WTC11 (cell line): ENCODE measurements at regions not wholly inside any gene's neighbourhood (a gene's known extent, or its start where the extent isn't known, plus 50 kb on each side); places are given as distances from the start of the nearest gene placed in this dataset.

ENCODE experiments used
- ATAC-seq: fragments of 200-7000 bp; cut with Tn5 transposase; 2 replicates; pipeline ENCODE4 v1.10.0; 2021; ENCODE audit warnings: mild to moderate bottlenecking, moderate library complexity
- CTCF ChIA-PET: fragments of 300-600 bp; sonication (Branson Sonifier 250); formaldehyde crosslinking; loops from one replicate; lab custom pipeline; 2021; ENCODE audit warnings: antibody characterized with exemption; lab: Charles Lee
- POLR2A ChIA-PET: fragments of 350-600 bp; sonication (Branson Sonifier 250); formaldehyde crosslinking; loops from one replicate; lab custom pipeline; 2021; ENCODE audit warnings: antibody characterized with exemption; lab: Charles Lee
- DNase-seq: peaks from one replicate; pipeline ENCODE4 v3.0.0; 2021; ENCODE audit warnings: low spot score
- H3K27ac Mint-ChIP-seq: 2 replicates; pipeline ENCODE4 v1.8.0; 2021; ENCODE audit warnings: mixed read lengths
- H3K27me3 Mint-ChIP-seq: 2 replicates; pipeline ENCODE4 v1.8.0; 2021; ENCODE audit warnings: low read depth, mild to moderate bottlenecking, moderate library complexity, mixed read lengths
- H3K36me3 Mint-ChIP-seq: 2 replicates; pipeline ENCODE4 v1.8.0; 2021; ENCODE audit warnings: mixed read lengths
- H3K4me1 Mint-ChIP-seq: 2 replicates; pipeline ENCODE4 v1.8.0; 2022; ENCODE audit warnings: mixed read lengths
- H3K4me3 Mint-ChIP-seq: 2 replicates; pipeline ENCODE4 v1.8.0; 2021; ENCODE audit warnings: mild to moderate bottlenecking, moderate library complexity, mixed read lengths
- H3K9me3 Mint-ChIP-seq: 2 replicates; pipeline ENCODE4 v1.8.0; 2021; ENCODE audit warnings: mixed read lengths
- ATF1 ChIP-seq: sonication (generic); formaldehyde crosslinking; IDR thresholded peaks from 2 replicates; pipeline ENCODE4 v1.8.1; 2023; ENCODE audit warnings: mild to moderate bottlenecking, moderate library complexity, missing genetic modification reagents
- ETV6 ChIP-seq: sonication (generic); formaldehyde crosslinking; IDR thresholded peaks from 2 replicates; pipeline ENCODE4 v1.8.1; 2022; ENCODE audit warnings: mild to moderate bottlenecking, missing genetic modification reagents
- MLX ChIP-seq: sonication (generic); formaldehyde crosslinking; IDR thresholded peaks from 2 replicates; pipeline ENCODE4 v1.8.1; 2023; ENCODE audit warnings: mild to moderate bottlenecking, missing genetic modification reagents, moderate library complexity
- MXD4 ChIP-seq: fragments of 250-450 bp; sonication (Bioruptor Pico); IDR thresholded peaks from 2 replicates; pipeline ENCODE4 v1.8.0; 2021; ENCODE audit warnings: mild to moderate bottlenecking, moderate library complexity, borderline replicate concordance
- MYBL2 ChIP-seq: sonication (generic); formaldehyde crosslinking; IDR thresholded peaks from 2 replicates; pipeline ENCODE4 v1.8.1; 2023; ENCODE audit warnings: mild to moderate bottlenecking, moderate library complexity, missing genetic modification reagents
- NFATC4 ChIP-seq: fragments of 250-450 bp; sonication (Bioruptor Pico); IDR thresholded peaks from 2 replicates; pipeline ENCODE4 v1.9.0; 2021; ENCODE audit warnings: mild to moderate bottlenecking
- NFE2L1 ChIP-seq: sonication (generic); formaldehyde crosslinking; IDR thresholded peaks from 2 replicates; pipeline ENCODE4 v1.8.1; 2023; ENCODE audit warnings: missing genetic modification reagents
- NR1H2 ChIP-seq: sonication (generic); formaldehyde crosslinking; IDR thresholded peaks from 2 replicates; pipeline ENCODE4 v1.9.0; 2021; ENCODE audit warnings: mild to moderate bottlenecking, moderate library complexity, missing genetic modification reagents
- RELA ChIP-seq: sonication (generic); formaldehyde crosslinking; IDR thresholded peaks from 2 replicates; pipeline ENCODE4 v1.8.1; 2022; ENCODE audit warnings: missing genetic modification reagents, mild to moderate bottlenecking, borderline replicate concordance
- SMAD4 ChIP-seq: sonication (generic); formaldehyde crosslinking; IDR thresholded peaks from 2 replicates; pipeline ENCODE4 v1.8.0; 2022; ENCODE audit warnings: mild to moderate bottlenecking, missing genetic modification reagents
- TEAD1 ChIP-seq: sonication (generic); formaldehyde crosslinking; IDR thresholded peaks from 2 replicates; pipeline ENCODE4 v1.8.0; 2022; ENCODE audit warnings: mild to moderate bottlenecking, missing genetic modification reagents
- TEAD4 ChIP-seq: sonication (generic); formaldehyde crosslinking; IDR thresholded peaks from 2 replicates; pipeline ENCODE4 v1.8.0; 2022; ENCODE audit warnings: mild to moderate bottlenecking, missing genetic modification reagents
- ZBTB21 ChIP-seq: sonication (generic); formaldehyde crosslinking; IDR thresholded peaks from 2 replicates; pipeline ENCODE4 v1.8.1; 2023; ENCODE audit warnings: mild to moderate bottlenecking, missing genetic modification reagents, borderline replicate concordance
- ZBTB43 ChIP-seq: sonication (generic); formaldehyde crosslinking; IDR thresholded peaks from 2 replicates; pipeline ENCODE4 v1.8.1; 2023; ENCODE audit warnings: mild to moderate bottlenecking, missing genetic modification reagents
- ZNF263 ChIP-seq: sonication (generic); formaldehyde crosslinking; IDR thresholded peaks from 2 replicates; pipeline ENCODE4 v1.8.1; 2022; ENCODE audit warnings: low read depth, mild to moderate bottlenecking, moderate library complexity, missing genetic modification reagents
- ZNF423 ChIP-seq: fragments of 250-450 bp; sonication (Bioruptor Pico); IDR thresholded peaks from 2 replicates; pipeline ENCODE4 v2.1.2; 2022; ENCODE audit warnings: mild to moderate bottlenecking, moderate library complexity
- ZNF532 ChIP-seq: fragments of 250-450 bp; sonication (Bioruptor Pico); IDR thresholded peaks from 2 replicates; pipeline ENCODE4 v1.9.0; 2021; ENCODE audit warnings: mild to moderate bottlenecking, borderline replicate concordance
- TF ChIP-seq, protein P1 (sequence below): sonication (generic); formaldehyde crosslinking; IDR thresholded peaks from 2 replicates; pipeline ENCODE4 v1.8.1; 2022; ENCODE audit warnings: low read depth, missing genetic modification reagents, borderline replicate concordance
- TF ChIP-seq, protein P2 (sequence below): sonication (generic); formaldehyde crosslinking; IDR thresholded peaks from 2 replicates; pipeline ENCODE4 v1.8.1; 2023; ENCODE audit warnings: mild to moderate bottlenecking, missing genetic modification reagents, moderate library complexity
- TF ChIP-seq, protein P3 (sequence below): sonication (generic); formaldehyde crosslinking; IDR thresholded peaks from 2 replicates; pipeline ENCODE4 v1.8.0; 2022; ENCODE audit warnings: mild to moderate bottlenecking, missing genetic modification reagents
- TF ChIP-seq, protein P4 (sequence below): sonication (generic); formaldehyde crosslinking; IDR thresholded peaks from 2 replicates; pipeline ENCODE4 v1.8.0; 2022; ENCODE audit warnings: mild to moderate bottlenecking, missing genetic modification reagents

GRCh38 chr7:25369786-25370185, 141.5 kb upstream of the NPVF start:
- ChIA-PET CTCF (interaction anchor here (2.0 kb wide), 1 partner anchor 110 kb away, joined by 6 read pairs; no protein-coding TSS in a partner anchor), POLR2A (no interaction called here)
- DNase-seq, result no peak
- H3K27ac Mint-ChIP-seq, result no peak overlapping the region
- peaks cover 7% of the 10 kb centered on the region for H3K27me3 Mint-ChIP-seq
- H3K36me3 Mint-ChIP-seq, result peaks cover 12% of the 10 kb centered on the region
- ATAC-seq, result no peak
- peaks cover 28% of the 10 kb centered on the region for H3K9me3 Mint-ChIP-seq
- no peaks in the 10 kb centered on the region for H3K4me1 Mint-ChIP-seq
- no peak for TF ChIP-seq NR1H2
- TF ChIP-seq ETV6 (CRISPR knock-in tag), result no peak
- TF ChIP-seq RELA, result no peak
- TF ChIP-seq NFE2L1 (CRISPR knock-in tag), result no peak
- TF ChIP-seq MXD4 (CRISPR knock-in tag), result no peak
- no peak for TF ChIP-seq ZNF423
- no peak for TF ChIP-seq ZNF263 (CRISPR knock-in tag)
- TF ChIP-seq, protein P1, sequence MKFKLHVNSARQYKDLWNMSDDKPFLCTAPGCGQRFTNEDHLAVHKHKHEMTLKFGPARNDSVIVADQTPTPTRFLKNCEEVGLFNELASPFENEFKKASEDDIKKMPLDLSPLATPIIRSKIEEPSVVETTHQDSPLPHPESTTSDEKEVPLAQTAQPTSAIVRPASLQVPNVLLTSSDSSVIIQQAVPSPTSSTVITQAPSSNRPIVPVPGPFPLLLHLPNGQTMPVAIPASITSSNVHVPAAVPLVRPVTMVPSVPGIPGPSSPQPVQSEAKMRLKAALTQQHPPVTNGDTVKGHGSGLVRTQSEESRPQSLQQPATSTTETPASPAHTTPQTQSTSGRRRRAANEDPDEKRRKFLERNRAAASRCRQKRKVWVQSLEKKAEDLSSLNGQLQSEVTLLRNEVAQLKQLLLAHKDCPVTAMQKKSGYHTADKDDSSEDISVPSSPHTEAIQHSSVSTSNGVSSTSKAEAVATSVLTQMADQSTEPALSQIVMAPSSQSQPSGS (CRISPR knock-in tag), result no peak
- TF ChIP-seq, all 79 proteins: peak for 0
- no peak overlapping the region for H3K4me3 Mint-ChIP-seq

- DNase-seq (no peak), ATAC-seq (no peak)
- peaks cover 7% of the 10 kb centered on the region for H3K27me3 Mint-ChIP-seq
- no peaks in the 10 kb centered on the region for H3K4me1 Mint-ChIP-seq
- peaks cover 12% of the 10 kb centered on the region for H3K36me3 Mint-ChIP-seq
- no peak overlapping the region for H3K27ac Mint-ChIP-seq
- TF ChIP-seq, protein P1 (CRISPR knock-in tag), result no peak
- TF ChIP-seq MLX (no peak), ZNF263 (CRISPR knock-in tag) (no peak), NFATC4 (no peak), TEAD4 (CRISPR knock-in tag) (no peak), TEAD1 (CRISPR knock-in tag) (no peak), ZNF532 (CRISPR knock-in tag) (no peak), ZBTB43 (CRISPR knock-in tag) (no peak), SMAD4 (no peak), ATF1 (CRISPR knock-in tag) (no peak), RELA (no peak), ZBTB21 (CRISPR knock-in tag) (no peak), MYBL2 (CRISPR knock-in tag) (no peak)
- TF ChIP-seq, protein P2, sequence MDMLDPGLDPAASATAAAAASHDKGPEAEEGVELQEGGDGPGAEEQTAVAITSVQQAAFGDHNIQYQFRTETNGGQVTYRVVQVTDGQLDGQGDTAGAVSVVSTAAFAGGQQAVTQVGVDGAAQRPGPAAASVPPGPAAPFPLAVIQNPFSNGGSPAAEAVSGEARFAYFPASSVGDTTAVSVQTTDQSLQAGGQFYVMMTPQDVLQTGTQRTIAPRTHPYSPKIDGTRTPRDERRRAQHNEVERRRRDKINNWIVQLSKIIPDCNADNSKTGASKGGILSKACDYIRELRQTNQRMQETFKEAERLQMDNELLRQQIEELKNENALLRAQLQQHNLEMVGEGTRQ (CRISPR knock-in tag), result no peak
- TF ChIP-seq, protein P3, sequence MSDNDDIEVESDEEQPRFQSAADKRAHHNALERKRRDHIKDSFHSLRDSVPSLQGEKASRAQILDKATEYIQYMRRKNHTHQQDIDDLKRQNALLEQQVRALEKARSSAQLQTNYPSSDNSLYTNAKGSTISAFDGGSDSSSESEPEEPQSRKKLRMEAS, result no peak
- TF ChIP-seq, protein P4, sequence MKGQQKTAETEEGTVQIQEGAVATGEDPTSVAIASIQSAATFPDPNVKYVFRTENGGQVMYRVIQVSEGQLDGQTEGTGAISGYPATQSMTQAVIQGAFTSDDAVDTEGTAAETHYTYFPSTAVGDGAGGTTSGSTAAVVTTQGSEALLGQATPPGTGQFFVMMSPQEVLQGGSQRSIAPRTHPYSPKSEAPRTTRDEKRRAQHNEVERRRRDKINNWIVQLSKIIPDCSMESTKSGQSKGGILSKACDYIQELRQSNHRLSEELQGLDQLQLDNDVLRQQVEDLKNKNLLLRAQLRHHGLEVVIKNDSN (CRISPR knock-in tag), result no peak
- no peak overlapping the region for H3K4me3 Mint-ChIP-seq
- H3K9me3 Mint-ChIP-seq, result peaks cover 28% of the 10 kb centered on the region
- ChIA-PET POLR2A (no interaction called here), CTCF (no interaction called here)
Measured at GRCh38 chr7:25371972-25372371, 143.7 kb upstream of the NPVF start.
